ENCODE measurements at regions not wholly inside any gene's neighbourhood (a gene's known extent, or its start where the extent isn't known, plus 50 kb on each side); places are given as distances from the start of the nearest gene placed in this dataset.

- TF ChIP-seq CTCF (IDR thresholded peaks at IDR 0.05; ENCODE audit: insufficient read depth, low read depth, low read length) (no peak), EZH2 (IDR thresholded peaks at IDR 0.05; ENCODE audit: insufficient read depth, low read length) (no peak)
Measured at GRCh38 chr5:2201832-2202231, 319.1 kb upstream of the IRX4 start.

All from astrocyte (in vitro differentiated cells and primary cell).